ENCODE measurements at regions not wholly inside any gene's neighbourhood (a gene's known extent, or its start where the extent isn't known, plus 50 kb on each side); places are given as distances from the start of the nearest gene placed in this dataset.

- no peaks in the 10 kb centered on the region for H3K79me2 ChIP-seq (replicated peaks; ENCODE audit: insufficient read depth, low read length)
- no peaks in the 10 kb centered on the region for H3K27me3 ChIP-seq (ENCODE audit: insufficient read depth, low read depth, low read length)
- no peak for TF ChIP-seq REST (IDR thresholded peaks at IDR 0.05; ENCODE audit: borderline replicate concordance)
- no peak for TF ChIP-seq MXI1 (conservative IDR thresholded peaks at IDR 0.05; ENCODE audit: poor library complexity, severe bottlenecking)
- H3K9ac ChIP-seq (ENCODE audit: low read length), result no peak overlapping the region
- no peak overlapping the region for H3K27ac ChIP-seq (ENCODE audit: low read length)
- no peaks in the 10 kb centered on the region for H3K9me2 ChIP-seq (ENCODE audit: insufficient read depth, low read length)
- H3K4me3 ChIP-seq (ENCODE audit: low read length), result no peak overlapping the region
- H2AFZ ChIP-seq (ENCODE audit: low read depth, low read length), result no peak overlapping the region
- no peaks in the 10 kb centered on the region for H3F3A ChIP-seq (ENCODE audit: insufficient read depth, low read length, poor library complexity, severe bottlenecking)
- H4K20me1 ChIP-seq (ENCODE audit: insufficient read depth), result no peaks in the 10 kb centered on the region
- H3K4me2 ChIP-seq (ENCODE audit: low read length), result no peak overlapping the region
- H3K36me3 ChIP-seq (ENCODE audit: insufficient read depth, low read length), result no peaks in the 10 kb centered on the region
- no peaks in the 10 kb centered on the region for H3K9me3 ChIP-seq (ENCODE audit: low read length)
Observed at GRCh38 chr1:5644281-5645134, 347.7 kb downstream of the NPHP4 start.

GRCh38 chr1:5643360-5644107 lies 348.7 kb downstream of the NPHP4 start:
- H3K9me3 ChIP-seq (ENCODE audit: low read length), result no peaks in the 10 kb centered on the region
- no peaks in the 10 kb centered on the region for H3K9me2 ChIP-seq (ENCODE audit: insufficient read depth, low read length)
- H3K36me3 ChIP-seq (ENCODE audit: insufficient read depth, low read length), result no peaks in the 10 kb centered on the region

More at GRCh38 chr1:5643360-5644107, 348.7 kb downstream of the NPHP4 start:
- TF ChIP-seq REST (IDR thresholded peaks at IDR 0.05; ENCODE audit: borderline replicate concordance) (no peak), SMC3 (conservative IDR thresholded peaks at IDR 0.05; ENCODE audit: poor library complexity) (no peak), TAF1 (IDR thresholded peaks at IDR 0.05; ENCODE audit: low read depth) (no peak), EP300 (conservative IDR thresholded peaks at IDR 0.05; ENCODE audit: poor library complexity, severe bottlenecking) (no peak), EZH2 (IDR thresholded peaks at IDR 0.05; ENCODE audit: borderline replicate concordance, insufficient read depth, low read length, poor library complexity, severe bottlenecking) (no peak), CTCF (IDR thresholded peaks at IDR 0.05; ENCODE audit: poor library complexity, severe bottlenecking) (no peak), MXI1 (conservative IDR thresholded peaks at IDR 0.05; ENCODE audit: poor library complexity, severe bottlenecking) (no peak), RAD21 (conservative IDR thresholded peaks at IDR 0.05) (no peak), POLR2AphosphoS5 (IDR thresholded peaks at IDR 0.05) (no peak)
- no peaks in the 10 kb centered on the region for H4K20me1 ChIP-seq (ENCODE audit: insufficient read depth)
- H2AFZ ChIP-seq (ENCODE audit: low read depth, low read length), result no peak overlapping the region
- no peak overlapping the region for H3K4me3 ChIP-seq (ENCODE audit: low read length)
- no peak overlapping the region for H3K4me2 ChIP-seq (ENCODE audit: low read length)
- no peak overlapping the region for H3K9ac ChIP-seq (ENCODE audit: low read length)
- no peak overlapping the region for H3K27ac ChIP-seq (ENCODE audit: low read length)
- H3K27me3 ChIP-seq (ENCODE audit: insufficient read depth, low read depth, low read length), result no peaks in the 10 kb centered on the region
- H3F3A ChIP-seq (ENCODE audit: insufficient read depth, low read length, poor library complexity, severe bottlenecking), result no peaks in the 10 kb centered on the region
- no peaks in the 10 kb centered on the region for H3K79me2 ChIP-seq (replicated peaks; ENCODE audit: insufficient read depth, low read length)
